GM18505 (cell line): ENCODE measurements at regions not wholly inside any gene's neighbourhood (a gene's known extent, or its start where the extent isn't known, plus 50 kb on each side); places are given as distances from the start of the nearest gene placed in this dataset.
"Not testable (repeated sequence)": the region's sequence is repeated elsewhere in the genome, so short reads cannot be mapped to it uniquely, and the experiment has no call there.

ENCODE experiments used
- ATAC-seq: cut with Tn5 transposase; IDR thresholded peaks from one replicate; pipeline ENCODE4 v1.9.1; 2021; ENCODE audit not compliant: unreplicated experiment
- POLR2A ChIP-seq: IDR thresholded peaks from 4 replicates; pipeline ENCODE4 v1.6.1; 2011; ENCODE audit warnings: borderline replicate concordance; ENCODE audit not compliant: insufficient read depth, insufficient read length; ENCODE audit errors: extremely low read depth

- ATAC-seq, result no peak
- no peak for TF ChIP-seq POLR2A
Observed at GRCh38 chr4:176592976-176593670, 199.6 kb downstream of the VEGFC start.

- ATAC-seq, result no peak
- TF ChIP-seq POLR2A, result no peak
Observed at GRCh38 chr4:176593943-176594342, 198.8 kb downstream of the VEGFC start.

GRCh38 chr4:176595257-176595656 is 197.5 kb downstream of the VEGFC start:
- ATAC-seq, result no peak

GRCh38 chr4:176601124-176601523 is 191.6 kb downstream of the VEGFC start:
- no peak for ATAC-seq
- no peak for TF ChIP-seq POLR2A

More at GRCh38 chr4:176595257-176595656, 197.5 kb downstream of the VEGFC start:
- no peak for TF ChIP-seq POLR2A

- no peak for ATAC-seq
- TF ChIP-seq POLR2A, result no peak
Observed at GRCh38 chr4:176607807-176608206, 184.9 kb downstream of the VEGFC start.

- no peak for TF ChIP-seq POLR2A
- no peak for ATAC-seq
Observed at GRCh38 chr4:176608346-176608745, 184.4 kb downstream of the VEGFC start.

- no peak for ATAC-seq
- TF ChIP-seq POLR2A, result no peak
Observed at GRCh38 chr4:176610594-176610993, 182.1 kb downstream of the VEGFC start.

GRCh38 chr4:176611381-176611780 is 181.3 kb downstream of the VEGFC start:
- no peak for ATAC-seq
- TF ChIP-seq POLR2A, result no peak

- TF ChIP-seq POLR2A, result no peak
- ATAC-seq, result no peak
Observed at GRCh38 chr4:176611951-176612350, 180.8 kb downstream of the VEGFC start.

- no peak for ATAC-seq
- TF ChIP-seq POLR2A, result no peak
Observed at GRCh38 chr4:176614793-176615192, 177.9 kb downstream of the VEGFC start.

- no peak for TF ChIP-seq POLR2A
- ATAC-seq, result no peak
Observed at GRCh38 chr4:176616151-176616550, 176.6 kb downstream of the VEGFC start.

- no peak for TF ChIP-seq POLR2A
- ATAC-seq, result no peak
Observed at GRCh38 chr4:176618138-176618537, 174.6 kb downstream of the VEGFC start.

GRCh38 chr4:176619430-176619829 is 173.3 kb downstream of the VEGFC start:
- no peak for ATAC-seq
- no peak for TF ChIP-seq POLR2A

GRCh38 chr4:176622251-176622948 is 170.3 kb downstream of the VEGFC start:
- ATAC-seq, result no peak
- TF ChIP-seq POLR2A, result no peak

- ATAC-seq, result not testable (repeated sequence)
Observed at GRCh38 chr4:176624983-176625610, 167.6 kb downstream of the VEGFC start.
